ENCODE measurements at regions not wholly inside any gene's neighbourhood (a gene's known extent, or its start where the extent isn't known, plus 50 kb on each side); places are given as distances from the start of the nearest gene placed in this dataset.

GRCh38 chr2:223197046-223197445 is 145.1 kb downstream of the KCNE4 start:
- Histone ChIP-seq H2BK5ac (ENCODE audit: low read depth, low read length, poor library complexity, severe bottlenecking) (no peak overlapping the region), H3K23ac (ENCODE audit: low read depth, low read length) (no peak overlapping the region), H2BK120ac (ENCODE audit: low read depth, low read length) (no peak overlapping the region), H3K9me1 (ENCODE audit: insufficient read depth, low read length) (no peaks in the 10 kb centered on the region), H3K36me3 (ENCODE audit: control insufficient read depth, insufficient read depth, low read length) (no peaks in the 10 kb centered on the region), H3K27ac (ENCODE audit: insufficient read depth, low read length) (no peak overlapping the region), H4K5ac (ENCODE audit: low read depth, low read length) (no peak overlapping the region), H2AFZ (replicated peaks; ENCODE audit: low read length, poor library complexity) (no peak overlapping the region), H3K4me2 (ENCODE audit: low read depth, low read length) (no peak overlapping the region), H3K9me3 (ENCODE audit: control insufficient read depth, insufficient read depth, low read length) (no peaks in the 10 kb centered on the region), H3K4me3 (ENCODE audit: insufficient read depth, low read depth, low read length) (no peak overlapping the region), H3K14ac (replicated peaks; ENCODE audit: low read depth, low read length) (no peak overlapping the region), H3K56ac (ENCODE audit: extremely low read depth, insufficient read depth, low read length) (no peak overlapping the region), H4K91ac (ENCODE audit: insufficient read depth, low read depth, low read length) (no peak overlapping the region), H2AK9ac (replicated peaks; ENCODE audit: low read depth, low read length, poor library complexity) (no peak overlapping the region), H4K20me1 (ENCODE audit: insufficient read depth, low read length) (no peaks in the 10 kb centered on the region), H2BK15ac (ENCODE audit: low read depth, low read length) (no peak overlapping the region), H2AK5ac (ENCODE audit: low read depth, low read length) (no peak overlapping the region), H3K9ac (ENCODE audit: low read depth, low read length) (no peak overlapping the region), H3K4me1 (ENCODE audit: control insufficient read depth, insufficient read depth, low read length) (no peaks in the 10 kb centered on the region), H3K4ac (ENCODE audit: low read depth, low read length) (no peak overlapping the region), H3K27me3 (ENCODE audit: control insufficient read depth, insufficient read depth, low read length) (no peaks in the 10 kb centered on the region), H3K79me1 (ENCODE audit: low read depth in 1 of 2, low read length in 2 of 2) (no peaks in the 10 kb centered on the region), H2BK20ac (ENCODE audit: low read depth, low read length) (no peak overlapping the region), H4K8ac (ENCODE audit: low read depth in 2 of 2, low read length in 2 of 2) (no peak overlapping the region), H3K18ac (ENCODE audit: low read depth, low read length) (no peak overlapping the region)
- in situ Hi-C loops (cut with MboI; ENCODE audit: low sequenced_read_pairs) = no loop called here
- ATAC-seq (ENCODE audit: low read depth) = no peak
- no peak for DNase-seq
- POLR2A ChIA-PET (ENCODE audit: unreplicated experiment) = no interaction called here
- intact Hi-C loops (cut with micrococcal nuclease) = no loop called here
- 100% methylated on average over 1 of the region's 2 CpGs; no CpG with 5 or more reads in 1 of the 2 experiments for WGBS, 2 experiments (ENCODE audit: extremely low coverage in 2 of 2, insufficient read length in 1 of 2)
- TF ChIP-seq CHD1 (IDR thresholded peaks at IDR 0.05; ENCODE audit: low read depth, low read length) = no peak
- TF ChIP-seq USF2 (IDR thresholded peaks at IDR 0.05; ENCODE audit: low read depth, low read length) = no peak
- no peak for TF ChIP-seq NFE2L2 (IDR thresholded peaks at IDR 0.05; ENCODE audit: low read depth, low read length)
- TF ChIP-seq MXI1 (IDR thresholded peaks at IDR 0.05; ENCODE audit: borderline replicate concordance, low read depth, low read length) = no peak
- TF ChIP-seq CEBPB (IDR thresholded peaks at IDR 0.05; ENCODE audit: low read depth, low read length) = no peak
- TF ChIP-seq ELK1 (IDR thresholded peaks at IDR 0.05; ENCODE audit: borderline replicate concordance, low read depth, low read length) = no peak
- no peak for TF ChIP-seq BHLHE40 (IDR thresholded peaks at IDR 0.05; ENCODE audit: low read depth, low read length)
- no peak for TF ChIP-seq POLR2A (IDR thresholded peaks at IDR 0.05; ENCODE audit: low read depth, low read length)
- TF ChIP-seq CTCF (conservative IDR thresholded peaks at IDR 0.05; ENCODE audit: low read depth, low read length) = no peak
- TF ChIP-seq MAZ (IDR thresholded peaks at IDR 0.05; ENCODE audit: borderline replicate concordance, low read depth, low read length) = no peak
- TF ChIP-seq SMC3 (IDR thresholded peaks at IDR 0.05; ENCODE audit: low read depth, low read length) = no peak
- TF ChIP-seq RFX5 (IDR thresholded peaks at IDR 0.05; ENCODE audit: low read depth, low read length) = no peak
- TF ChIP-seq RCOR1 (IDR thresholded peaks at IDR 0.05; ENCODE audit: insufficient replicate concordance, low read length) = no peak
- TF ChIP-seq MAFK (IDR thresholded peaks at IDR 0.05; ENCODE audit: low read depth, low read length) = no peak
- CTCF ChIA-PET = no interaction called here
- dilution Hi-C loops (cut with HindIII; ENCODE audit: low sequenced_read_pairs, unreplicated experiment) = no loop called here
- BruUV-seq (replicated peaks) = no TSS peak

All from IMR-90 (cell line).